Glomerular endothelial cell (primary cell): ENCODE measurements at regions not wholly inside any gene's neighbourhood (a gene's known extent, or its start where the extent isn't known, plus 50 kb on each side); places are given as distances from the start of the nearest gene placed in this dataset.
"Not testable (repeated sequence)": the region's sequence is repeated elsewhere in the genome, so short reads cannot be mapped to it uniquely, and the experiment has no call there.

Source experiments
- DNase-seq: peaks from one replicate; pipeline ENCODE4 v3.0.0-alpha.2; 2011; ENCODE audit warnings: low read depth, low spot score; ENCODE audit errors: extremely low read depth

DNA sequence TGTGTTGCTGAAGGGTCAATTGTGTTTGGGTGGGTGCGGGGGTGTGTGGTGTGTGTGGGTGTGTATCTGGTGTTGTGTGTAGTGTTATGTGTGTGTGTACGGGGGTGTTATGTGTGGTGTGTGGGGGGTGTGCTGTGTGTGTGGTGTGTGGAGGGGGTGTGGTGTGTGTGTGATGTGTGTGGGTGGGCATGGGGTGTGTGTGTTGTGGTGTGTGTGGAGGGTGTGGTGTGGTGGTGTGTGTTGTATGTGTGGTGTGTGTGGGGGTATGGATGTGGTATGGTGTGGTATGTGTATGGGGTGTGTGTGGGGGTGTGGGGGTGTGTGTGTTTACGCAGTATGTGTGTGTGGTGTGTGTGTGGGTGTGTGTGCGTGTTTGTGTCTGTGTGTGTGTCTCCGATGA, 110.8 kb downstream of the ZNF22 start:
- DNase-seq: no peak

- not testable (repeated sequence) for DNase-seq
Observed at GRCh38 chr10:45117940-45118339, 117.2 kb downstream of the ZNF22 start.

DNA sequence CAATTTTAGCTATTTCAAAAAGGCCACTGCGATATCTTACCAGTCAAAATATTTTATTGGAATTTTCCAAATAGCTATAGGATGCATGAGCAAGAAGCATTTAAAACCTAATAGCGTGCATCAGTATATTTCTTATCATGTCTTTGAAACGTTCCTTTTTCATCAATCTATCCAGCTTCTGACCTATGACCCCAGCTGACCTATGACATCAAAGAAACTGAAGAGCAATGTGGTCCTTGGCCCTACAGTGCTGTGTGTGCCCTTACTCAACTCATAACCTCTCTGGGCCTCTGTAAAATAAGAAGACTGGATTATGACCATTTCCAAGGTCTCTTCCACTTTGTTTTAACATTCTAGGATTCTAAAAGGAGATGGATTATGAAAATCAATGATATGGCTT, 118.2 kb downstream of the ZNF22 start:
- no peak for DNase-seq

DNA sequence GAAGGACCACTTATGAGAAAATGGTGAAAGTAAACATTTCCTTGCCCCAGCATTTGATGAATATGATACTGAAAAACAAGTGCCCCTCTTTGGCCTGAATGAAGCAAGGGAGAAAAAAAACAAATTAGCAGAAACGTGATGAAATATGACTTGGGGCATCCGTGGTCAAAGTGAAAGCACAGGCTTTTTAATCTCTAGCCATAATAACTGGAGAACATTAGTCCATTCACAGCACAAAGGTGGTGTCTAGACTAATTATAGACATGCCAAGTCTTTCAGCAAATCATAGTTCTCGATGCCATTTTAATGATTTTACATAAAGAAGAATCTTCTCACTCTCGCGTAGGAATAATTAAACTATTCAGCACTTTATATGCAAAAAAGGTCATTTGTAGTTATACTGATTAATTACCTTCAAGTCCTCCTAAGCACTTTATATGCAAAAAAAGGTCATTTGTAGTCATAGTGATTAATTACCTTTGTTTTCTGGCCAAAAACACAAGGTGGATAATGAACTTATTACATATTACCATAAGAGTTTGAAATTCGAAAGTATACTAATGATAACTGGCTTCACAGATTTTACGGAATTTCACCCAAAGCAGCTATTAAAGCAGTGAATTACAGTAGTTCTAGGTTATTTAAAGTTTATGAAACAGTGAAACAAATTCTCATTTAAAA, 121.6 kb downstream of the ZNF22 start:
- DNase-seq: not testable (repeated sequence)

DNA sequence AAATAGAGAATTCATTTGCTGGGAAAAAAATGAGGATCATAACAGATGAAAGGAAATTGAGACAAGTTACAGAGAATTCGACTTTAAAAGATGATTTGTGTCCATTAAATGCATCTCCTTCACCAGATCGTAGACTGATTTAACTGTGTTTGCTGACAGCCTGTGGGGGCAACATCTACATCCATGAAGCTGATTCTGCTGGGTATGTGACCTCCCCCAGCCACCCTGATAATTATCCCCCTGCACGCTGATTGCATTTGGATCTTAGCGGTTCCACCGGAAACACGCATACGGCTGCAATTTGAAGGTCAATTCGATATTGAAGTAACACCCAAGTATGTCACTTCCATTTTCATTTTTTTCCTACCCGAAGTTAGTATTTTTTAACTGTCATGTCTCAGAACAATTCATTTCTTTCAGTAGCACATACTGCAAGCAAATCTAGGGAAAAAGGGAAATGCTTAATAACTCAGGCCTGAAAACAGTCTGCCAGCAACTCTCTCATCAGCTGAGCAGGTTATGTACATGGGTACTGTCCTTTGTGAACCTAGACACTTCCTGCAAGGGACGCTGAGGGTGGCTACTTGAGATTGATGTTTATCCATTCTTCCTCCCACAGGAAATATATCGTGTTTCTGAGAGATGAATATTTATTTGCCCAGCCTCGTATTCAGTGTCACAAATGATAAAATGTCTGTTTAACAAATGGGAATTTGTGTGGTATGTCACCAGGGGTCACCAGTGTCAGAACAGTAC, 134.9 kb downstream of the ZNF22 start:
- no peak for DNase-seq

- no peak for DNase-seq
Observed at GRCh38 chr10:45136256-45136655, 135.5 kb downstream of the ZNF22 start.

- DNase-seq: no peak
Observed at GRCh38 chr10:45144326-45145070, 143.8 kb downstream of the ZNF22 start.

GRCh38 chr10:45145143-45145542, 144.4 kb downstream of the ZNF22 start:
- DNase-seq: not testable (repeated sequence)

GRCh38 chr10:45147000-45147399, 146.3 kb downstream of the ZNF22 start:
- DNase-seq: no peak

GRCh38 chr10:45150997-45151396, 150.3 kb downstream of the ZNF22 start:
- no peak for DNase-seq

DNA sequence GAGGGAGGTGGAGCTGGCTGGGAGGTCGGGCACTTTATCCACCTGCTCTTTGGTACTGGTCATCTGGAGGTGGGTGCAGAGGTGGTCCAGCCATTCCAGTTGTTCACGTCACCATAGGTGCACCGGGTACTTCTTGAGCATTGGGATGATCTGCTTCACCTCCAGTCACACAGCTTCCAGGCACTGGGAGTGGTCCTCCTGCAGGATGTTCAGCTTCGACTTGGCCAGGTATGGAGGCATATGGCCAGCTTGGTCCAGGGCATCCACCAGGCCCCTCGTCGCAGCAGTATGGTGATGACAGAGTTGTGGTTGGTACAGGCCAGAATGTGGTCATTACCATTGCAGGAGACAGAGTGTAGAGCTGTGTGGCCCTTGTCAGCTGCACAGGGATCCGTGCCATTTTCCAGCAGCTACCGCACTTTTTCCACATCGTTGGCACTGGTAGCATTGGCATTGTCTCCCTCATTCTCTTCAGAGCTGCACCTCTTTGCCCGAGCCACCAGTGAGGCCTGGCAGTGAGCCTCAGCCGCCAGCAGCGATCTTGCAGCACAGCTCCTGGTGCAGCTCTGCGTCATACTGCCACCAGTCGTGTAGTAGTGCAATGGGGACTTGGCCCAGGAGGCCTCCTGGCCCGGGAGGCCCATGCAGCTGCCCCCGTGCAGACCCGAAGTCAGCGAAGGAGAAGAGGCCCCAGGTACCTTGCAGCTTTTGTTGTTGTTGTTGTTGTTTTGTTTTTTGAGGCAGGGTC, 150.9 kb downstream of the ZNF22 start:
- DNase-seq: no peak

GRCh38 chr10:45152726-45153125, 152.0 kb downstream of the ZNF22 start:
- DNase-seq: no peak

DNA sequence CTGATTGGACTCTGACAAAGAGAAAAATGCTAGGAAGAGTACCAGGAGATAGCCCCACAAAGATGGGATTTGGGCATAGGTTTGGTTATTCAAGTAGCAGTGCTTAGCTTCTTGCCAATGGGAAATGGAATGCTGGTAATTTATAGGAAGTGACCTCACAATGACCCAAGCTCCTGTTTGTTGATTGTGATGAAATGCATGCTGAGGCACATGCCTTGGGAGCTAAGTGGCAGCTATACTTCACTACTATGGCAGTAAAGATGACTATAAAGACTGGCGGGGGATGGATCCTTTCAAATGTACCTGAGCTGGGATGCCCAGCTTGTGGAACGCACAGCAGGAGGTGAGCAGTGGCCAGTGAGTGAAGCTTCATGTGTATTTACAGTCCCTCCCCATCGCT, 153.8 kb downstream of the ZNF22 start:
- no peak for DNase-seq

GRCh38 chr10:45155784-45156183, 155.1 kb downstream of the ZNF22 start:
- no peak for DNase-seq

GRCh38 chr10:45160271-45160670, 155.1 kb downstream of the OR13A1 start:
- no peak for DNase-seq

- DNase-seq: no peak
Observed at GRCh38 chr10:45163315-45163975, 152.0 kb downstream of the OR13A1 start.

- not testable (repeated sequence) for DNase-seq
Observed at GRCh38 chr10:45175520-45176118, 139.8 kb downstream of the OR13A1 start.

- no peak for DNase-seq
Observed at GRCh38 chr10:45179691-45180090, 135.7 kb downstream of the OR13A1 start.

DNA sequence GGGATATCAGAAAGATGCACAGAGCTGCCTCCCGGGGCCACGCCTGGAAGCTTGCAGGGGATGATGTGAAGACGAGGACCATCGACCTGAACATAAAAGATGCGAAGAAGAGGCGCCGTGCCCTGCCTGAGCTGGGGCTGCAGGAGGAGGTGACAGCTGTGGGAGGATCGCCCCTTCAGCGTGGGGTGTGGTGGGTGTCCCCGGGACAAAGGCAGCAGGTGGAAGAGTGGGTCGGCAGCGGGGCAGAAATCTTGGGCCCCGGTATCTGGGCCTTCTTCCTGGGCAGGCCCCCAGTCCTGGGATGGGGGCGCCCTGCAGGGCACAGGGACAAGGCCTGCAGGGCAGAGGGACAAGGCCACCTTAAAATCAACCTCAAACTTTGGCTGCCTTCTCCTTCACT, 134.9 kb downstream of the OR13A1 start:
- DNase-seq: no peak
